ENCODE measurements at regions not wholly inside any gene's neighbourhood (a gene's known extent, or its start where the extent isn't known, plus 50 kb on each side); places are given as distances from the start of the nearest gene placed in this dataset.
"Not testable (repeated sequence)": the region's sequence is repeated elsewhere in the genome, so short reads cannot be mapped to it uniquely, and the experiment has no call there.

DNA sequence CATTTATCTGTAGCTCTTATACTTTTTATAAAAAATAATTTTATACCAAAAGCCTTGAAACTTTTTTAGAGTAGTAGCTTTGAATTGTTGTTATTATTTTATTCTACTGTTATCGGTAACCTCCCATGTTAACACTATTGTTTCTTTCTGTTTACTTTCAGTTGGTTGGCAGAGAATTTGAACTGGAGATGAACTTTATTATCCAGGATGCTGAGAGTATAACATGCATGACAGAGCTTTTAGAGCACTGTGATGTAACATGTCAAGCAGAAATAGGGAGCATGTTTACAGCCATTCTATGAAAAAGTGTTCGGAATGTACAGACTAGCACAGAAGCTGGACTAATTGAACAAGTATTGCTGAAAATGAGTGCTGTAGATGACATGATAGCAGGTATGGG, 194.6 kb downstream of the CCDC74A start:
- TF ChIP-seq, protein P1, sequence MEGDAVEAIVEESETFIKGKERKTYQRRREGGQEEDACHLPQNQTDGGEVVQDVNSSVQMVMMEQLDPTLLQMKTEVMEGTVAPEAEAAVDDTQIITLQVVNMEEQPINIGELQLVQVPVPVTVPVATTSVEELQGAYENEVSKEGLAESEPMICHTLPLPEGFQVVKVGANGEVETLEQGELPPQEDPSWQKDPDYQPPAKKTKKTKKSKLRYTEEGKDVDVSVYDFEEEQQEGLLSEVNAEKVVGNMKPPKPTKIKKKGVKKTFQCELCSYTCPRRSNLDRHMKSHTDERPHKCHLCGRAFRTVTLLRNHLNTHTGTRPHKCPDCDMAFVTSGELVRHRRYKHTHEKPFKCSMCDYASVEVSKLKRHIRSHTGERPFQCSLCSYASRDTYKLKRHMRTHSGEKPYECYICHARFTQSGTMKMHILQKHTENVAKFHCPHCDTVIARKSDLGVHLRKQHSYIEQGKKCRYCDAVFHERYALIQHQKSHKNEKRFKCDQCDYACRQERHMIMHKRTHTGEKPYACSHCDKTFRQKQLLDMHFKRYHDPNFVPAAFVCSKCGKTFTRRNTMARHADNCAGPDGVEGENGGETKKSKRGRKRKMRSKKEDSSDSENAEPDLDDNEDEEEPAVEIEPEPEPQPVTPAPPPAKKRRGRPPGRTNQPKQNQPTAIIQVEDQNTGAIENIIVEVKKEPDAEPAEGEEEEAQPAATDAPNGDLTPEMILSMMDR (IDR thresholded peaks at IDR 0.05), result not testable (repeated sequence)
- TF ChIP-seq POLR2A (IDR thresholded peaks at IDR 0.05), result not testable (repeated sequence)
